Activated T-cell treated with anti-CD3 and anti-CD28 coated beads, Interleukin-2, amount 50 U/mL, for 4 hours (primary cell): ENCODE measurements at regions not wholly inside any gene's neighbourhood (a gene's known extent, or its start where the extent isn't known, plus 50 kb on each side); places are given as distances from the start of the nearest gene placed in this dataset.

Experiments used
- ATAC-seq, 2 donors: fragments of 200-7000 bp; cut with Tn5 transposase; one replicate each; pipeline ENCODE4 v1.10.0; 2021
- DNase-seq: peaks from one replicate; pipeline ENCODE4 v3.0.0-alpha.2; 2020
- H3K27me3 Mint-ChIP-seq: one replicate; pipeline ENCODE4 v1.8.0; 2021; ENCODE audit warnings: low read depth, mixed read lengths
- H3K36me3 Mint-ChIP-seq: one replicate; pipeline ENCODE4 v1.8.0; 2022; ENCODE audit warnings: mixed read lengths; ENCODE audit not compliant: insufficient read depth
- H3K4me1 Mint-ChIP-seq: one replicate; pipeline ENCODE4 v1.8.0; 2021; ENCODE audit warnings: low read depth, mixed read lengths
- H3K4me3 Mint-ChIP-seq: one replicate; pipeline ENCODE4 v1.8.0; 2021; ENCODE audit warnings: mild to moderate bottlenecking, moderate library complexity, mixed read lengths
- H3K9me3 Mint-ChIP-seq: one replicate; pipeline ENCODE4 v1.8.0; 2021; ENCODE audit warnings: mixed read lengths

GRCh38 chr1:232383455-232384123 lies 246.3 kb downstream of the SIPA1L2 start:
- no peak for ATAC-seq
- H3K27me3 Mint-ChIP-seq = peaks cover 4% of the 10 kb centered on the region
- no peak overlapping the region for H3K4me3 Mint-ChIP-seq

GRCh38 chr1:232382671-232383070 lies 247.3 kb downstream of the SIPA1L2 start:
- DNase-seq (no peak), ATAC-seq (no peak)
- H3K4me3 Mint-ChIP-seq = no peak overlapping the region
- H3K4me1 Mint-ChIP-seq = no peaks in the 10 kb centered on the region
- H3K36me3 Mint-ChIP-seq = no peaks in the 10 kb centered on the region
- H3K27me3 Mint-ChIP-seq = peaks cover 4% of the 10 kb centered on the region
- H3K9me3 Mint-ChIP-seq = no peaks in the 10 kb centered on the region

More at GRCh38 chr1:232383455-232384123, 246.3 kb downstream of the SIPA1L2 start:
- H3K4me1 Mint-ChIP-seq = no peaks in the 10 kb centered on the region
- no peaks in the 10 kb centered on the region for H3K9me3 Mint-ChIP-seq
- no peak for DNase-seq
- H3K36me3 Mint-ChIP-seq = no peaks in the 10 kb centered on the region

- Mint-ChIP-seq H3K4me3 (no peak overlapping the region), H3K9me3 (no peaks in the 10 kb centered on the region), H3K27me3 (peaks cover 4% of the 10 kb centered on the region), H3K36me3 (no peaks in the 10 kb centered on the region), H3K4me1 (no peaks in the 10 kb centered on the region)
- DNase-seq (no peak), ATAC-seq (no peak)
These were observed 248.4 kb downstream of the SIPA1L2 start for GRCh38 chr1:232381394-232382100.

- Mint-ChIP-seq H3K9me3 (no peaks in the 10 kb centered on the region), H3K27me3 (peaks cover 4% of the 10 kb centered on the region), H3K4me3 (no peak overlapping the region), H3K36me3 (no peaks in the 10 kb centered on the region), H3K4me1 (no peaks in the 10 kb centered on the region)
- ATAC-seq = no peak
- DNase-seq = no peak
These were observed 249.3 kb downstream of the SIPA1L2 start for GRCh38 chr1:232380596-232380995.

GRCh38 chr1:232380131-232380530 lies 249.8 kb downstream of the SIPA1L2 start:
- no peak overlapping the region for H3K4me3 Mint-ChIP-seq
- no peak for ATAC-seq
- H3K36me3 Mint-ChIP-seq = no peaks in the 10 kb centered on the region
- no peaks in the 10 kb centered on the region for H3K4me1 Mint-ChIP-seq
- H3K27me3 Mint-ChIP-seq = peaks cover 4% of the 10 kb centered on the region
- no peaks in the 10 kb centered on the region for H3K9me3 Mint-ChIP-seq
- DNase-seq = no peak

GRCh38 chr1:232379063-232379434 lies 250.9 kb downstream of the SIPA1L2 start:
- Mint-ChIP-seq H3K27me3 (peaks cover 4% of the 10 kb centered on the region), H3K4me1 (no peaks in the 10 kb centered on the region), H3K36me3 (no peaks in the 10 kb centered on the region), H3K4me3 (no peak overlapping the region), H3K9me3 (no peaks in the 10 kb centered on the region)
- no peak for DNase-seq
- no peak for ATAC-seq

GRCh38 chr1:232378266-232379062 lies 251.5 kb downstream of the SIPA1L2 start:
- no peaks in the 10 kb centered on the region for H3K9me3 Mint-ChIP-seq
- H3K4me3 Mint-ChIP-seq = no peak overlapping the region
- ATAC-seq (no peak), DNase-seq (no peak)
- no peaks in the 10 kb centered on the region for H3K36me3 Mint-ChIP-seq
- H3K4me1 Mint-ChIP-seq = no peaks in the 10 kb centered on the region
- no peaks in the 10 kb centered on the region for H3K27me3 Mint-ChIP-seq

GRCh38 chr1:232377494-232377770 lies 252.5 kb downstream of the SIPA1L2 start:
- ATAC-seq (no peak), DNase-seq (no peak)

GRCh38 chr1:232376632-232377493 lies 253.1 kb downstream of the SIPA1L2 start:
- ATAC-seq = no peak

More at GRCh38 chr1:232377494-232377770, 252.5 kb downstream of the SIPA1L2 start:
- H3K27me3 Mint-ChIP-seq = no peaks in the 10 kb centered on the region
- no peaks in the 10 kb centered on the region for H3K4me1 Mint-ChIP-seq
- H3K4me3 Mint-ChIP-seq = no peak overlapping the region
- no peaks in the 10 kb centered on the region for H3K36me3 Mint-ChIP-seq
- no peaks in the 10 kb centered on the region for H3K9me3 Mint-ChIP-seq

GRCh38 chr1:232372841-232373440 lies 257.0 kb downstream of the SIPA1L2 start:
- H3K9me3 Mint-ChIP-seq = no peaks in the 10 kb centered on the region
- ATAC-seq (no peak), DNase-seq (no peak)
- H3K27me3 Mint-ChIP-seq = no peaks in the 10 kb centered on the region
- no peaks in the 10 kb centered on the region for H3K4me1 Mint-ChIP-seq
- H3K36me3 Mint-ChIP-seq = no peaks in the 10 kb centered on the region
- no peak overlapping the region for H3K4me3 Mint-ChIP-seq

More at GRCh38 chr1:232376632-232377493, 253.1 kb downstream of the SIPA1L2 start:
- Mint-ChIP-seq H3K4me1 (no peaks in the 10 kb centered on the region), H3K4me3 (no peak overlapping the region), H3K27me3 (no peaks in the 10 kb centered on the region), H3K36me3 (no peaks in the 10 kb centered on the region), H3K9me3 (no peaks in the 10 kb centered on the region)
- no peak for DNase-seq

GRCh38 chr1:232372431-232372830 lies 257.5 kb downstream of the SIPA1L2 start:
- no peak for DNase-seq
- H3K27me3 Mint-ChIP-seq = no peaks in the 10 kb centered on the region
- no peaks in the 10 kb centered on the region for H3K9me3 Mint-ChIP-seq
- no peaks in the 10 kb centered on the region for H3K4me1 Mint-ChIP-seq
- H3K36me3 Mint-ChIP-seq = no peaks in the 10 kb centered on the region
- no peak for ATAC-seq
- no peak overlapping the region for H3K4me3 Mint-ChIP-seq

GRCh38 chr1:232369451-232370296 lies 260.3 kb downstream of the SIPA1L2 start:
- H3K4me3 Mint-ChIP-seq = no peak overlapping the region
- ATAC-seq (no peak), DNase-seq (no peak)
- H3K27me3 Mint-ChIP-seq = no peaks in the 10 kb centered on the region
- no peaks in the 10 kb centered on the region for H3K36me3 Mint-ChIP-seq
- H3K9me3 Mint-ChIP-seq = no peaks in the 10 kb centered on the region
- no peaks in the 10 kb centered on the region for H3K4me1 Mint-ChIP-seq

GRCh38 chr1:232368821-232369321 lies 261.1 kb downstream of the SIPA1L2 start:
- H3K9me3 Mint-ChIP-seq = no peaks in the 10 kb centered on the region
- no peak for ATAC-seq
- H3K27me3 Mint-ChIP-seq = no peaks in the 10 kb centered on the region

More at GRCh38 chr1:232368821-232369321, 261.1 kb downstream of the SIPA1L2 start:
- no peak for DNase-seq
- Mint-ChIP-seq H3K36me3 (no peaks in the 10 kb centered on the region), H3K4me3 (no peak overlapping the region), H3K4me1 (no peaks in the 10 kb centered on the region)
